NOMO-1 treated with dmso at 0.1 percent for 144 hours (cell line): ENCODE measurements at regions not wholly inside any gene's neighbourhood (a gene's known extent, or its start where the extent isn't known, plus 50 kb on each side); places are given as distances from the start of the nearest gene placed in this dataset.
"Not testable (repeated sequence)": the region's sequence is repeated elsewhere in the genome, so short reads cannot be mapped to it uniquely, and the experiment has no call there.

Experiments
- DNase-seq: peaks from one replicate; lab custom pipeline; 2025; ENCODE audit not compliant: unreplicated experiment; lab: John Stamatoyannopoulos, UW

DNA sequence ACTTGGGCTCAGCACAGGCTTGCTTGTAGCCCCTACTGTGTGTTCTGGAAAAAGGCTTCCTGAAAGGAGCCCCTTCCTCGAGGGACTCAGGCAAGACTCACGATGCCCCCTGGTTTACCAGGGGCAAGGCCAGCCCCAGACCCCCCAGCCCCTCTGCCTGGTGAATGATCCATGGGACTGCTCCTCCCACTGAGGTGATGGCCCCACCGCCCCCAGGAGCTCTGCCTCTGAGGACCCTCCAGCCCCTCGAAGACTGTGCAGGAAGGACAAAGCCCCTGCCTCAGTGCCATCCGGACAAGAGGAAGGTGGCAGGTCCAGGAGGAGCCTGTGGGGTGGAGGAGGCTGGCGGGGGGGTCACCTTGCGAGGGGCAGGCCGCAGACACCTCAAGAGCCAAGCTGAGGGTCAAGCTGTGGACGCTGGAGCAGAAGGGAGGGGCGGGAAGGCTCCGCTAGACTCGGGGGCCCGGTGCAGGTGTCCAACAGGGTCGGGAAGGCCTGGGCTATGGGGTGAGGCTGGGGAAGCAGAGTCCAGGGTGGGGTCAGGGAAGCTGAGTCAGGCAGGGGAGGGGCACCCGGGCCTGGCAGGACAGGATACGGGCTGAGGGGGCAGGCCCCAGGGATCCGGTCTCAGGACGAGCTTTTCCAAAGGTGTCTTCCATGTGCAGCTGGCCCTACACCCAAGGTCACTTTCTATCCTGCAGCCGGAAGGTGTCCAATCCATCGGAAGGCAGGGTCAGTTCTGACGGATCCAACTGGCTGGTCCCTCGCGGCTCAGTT is 64.9 kb upstream of the LRPAP1 start:
- DNase-seq = not testable (repeated sequence)

DNA sequence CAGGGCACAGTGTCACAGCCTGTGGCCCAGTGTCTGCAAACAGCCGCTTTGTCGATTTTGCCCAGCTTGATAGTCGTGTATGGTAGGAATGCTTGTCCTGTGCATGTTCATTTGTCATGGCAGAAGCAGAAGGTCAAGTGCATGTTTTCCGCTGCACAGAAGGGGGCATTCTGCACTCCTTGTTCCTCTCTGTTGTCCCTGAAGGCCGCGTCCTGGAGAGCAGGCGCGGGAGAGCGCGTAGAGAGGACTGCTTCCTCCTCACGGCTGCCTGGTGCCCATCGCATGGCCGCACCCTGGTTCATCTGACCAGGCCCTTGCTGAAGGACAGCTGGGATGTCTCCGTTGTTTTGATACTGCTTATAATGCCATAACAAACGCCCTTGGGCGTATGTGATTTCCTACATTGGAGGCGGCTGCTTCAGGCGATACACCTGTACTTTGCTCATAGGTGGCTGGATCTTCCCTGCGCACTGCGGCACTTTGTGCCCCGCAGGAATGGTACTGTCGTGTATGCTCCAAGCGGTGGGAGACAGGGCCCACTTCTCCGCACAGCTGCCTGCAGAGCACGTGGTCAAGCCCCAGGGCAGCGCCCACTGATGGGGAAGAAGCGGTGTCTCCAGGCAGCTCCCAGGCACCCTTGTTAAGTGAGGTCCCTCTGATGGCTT is 63.5 kb upstream of the LRPAP1 start:
- not testable (repeated sequence) for DNase-seq

DNA sequence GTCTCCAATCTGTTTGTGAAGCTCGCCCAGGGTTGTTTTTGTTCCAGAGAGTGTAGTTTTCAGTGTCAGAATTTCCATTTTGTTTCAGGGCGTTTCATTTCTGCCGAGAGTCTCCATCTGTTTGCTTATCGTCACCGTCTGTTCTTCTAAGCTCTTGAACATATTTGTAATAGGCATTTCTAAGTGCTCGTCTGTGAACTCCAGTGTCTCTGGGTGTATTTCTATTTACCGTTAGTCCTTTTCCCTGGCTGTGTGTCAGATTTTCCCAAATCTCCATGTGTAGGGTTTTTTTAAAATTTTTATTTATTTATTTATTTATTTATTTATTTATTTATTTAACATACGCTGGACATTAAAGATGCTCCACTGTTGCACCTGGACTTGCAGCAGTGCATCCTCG is 62.5 kb upstream of the LRPAP1 start:
- DNase-seq = not testable (repeated sequence)

DNA sequence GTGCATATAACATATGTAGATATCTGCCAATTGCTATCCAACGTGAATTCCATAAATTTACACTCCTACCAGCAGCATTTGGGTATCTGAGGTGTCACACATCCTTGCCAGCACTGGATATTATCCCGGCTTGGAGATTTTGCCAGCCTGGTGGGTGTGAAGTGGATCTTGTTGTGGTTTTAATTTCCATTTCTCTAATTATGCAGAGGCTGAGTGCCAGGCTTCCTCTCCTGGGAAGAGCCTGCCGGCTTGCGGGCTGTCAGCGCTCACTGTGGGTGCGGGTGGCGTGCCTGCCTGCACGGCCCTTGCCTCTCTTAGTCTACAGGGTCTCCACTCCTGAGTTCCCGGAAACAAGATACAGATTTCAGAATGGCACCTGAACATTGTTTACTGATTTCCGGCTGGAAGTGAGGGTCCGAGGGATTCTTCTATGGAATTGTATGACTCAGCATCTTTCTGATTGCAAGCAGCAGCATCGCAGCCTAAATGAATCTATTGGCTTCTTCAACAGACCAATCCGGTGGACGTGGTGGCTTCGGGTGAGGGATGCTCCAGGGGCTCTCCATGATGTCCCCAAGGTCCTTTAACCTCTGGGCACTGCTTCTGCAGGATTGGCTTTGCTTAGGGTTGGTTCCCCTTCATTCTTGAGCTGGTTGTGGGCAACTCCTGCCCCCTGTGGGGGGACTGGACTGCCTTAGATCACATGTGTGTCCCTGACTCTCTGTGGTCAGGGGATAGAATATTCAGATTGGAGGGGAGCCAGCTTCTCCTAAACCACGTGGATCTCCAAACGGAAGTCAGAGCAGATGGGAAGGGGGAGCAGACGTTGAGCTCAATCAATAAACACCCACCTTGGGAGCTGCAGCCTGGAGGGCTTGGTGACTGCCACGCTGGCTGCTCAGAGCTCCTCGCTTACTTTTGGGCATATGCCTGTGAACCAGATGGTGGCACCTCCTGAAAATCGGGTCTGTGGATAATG is 58.0 kb upstream of the LRPAP1 start:
- DNase-seq = not testable (repeated sequence)

DNA sequence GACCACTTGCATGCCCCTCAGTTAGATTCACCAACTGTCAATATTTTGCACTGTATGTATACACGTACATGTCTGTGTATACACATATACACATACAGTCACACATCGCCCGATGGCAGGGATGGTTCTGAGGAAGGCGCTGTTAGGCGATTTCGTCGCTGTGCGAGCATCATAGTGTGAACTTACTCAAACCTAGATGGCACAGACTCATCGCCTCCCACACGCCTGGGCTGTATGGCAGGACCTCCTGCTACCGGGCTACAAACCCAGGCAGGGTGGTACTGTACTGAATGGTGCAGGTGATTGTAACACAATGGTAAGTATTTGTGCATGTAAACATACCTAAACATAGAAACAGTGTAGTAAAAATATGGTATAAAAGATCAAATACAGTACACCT is 57.2 kb upstream of the LRPAP1 start:
- not testable (repeated sequence) for DNase-seq

DNA sequence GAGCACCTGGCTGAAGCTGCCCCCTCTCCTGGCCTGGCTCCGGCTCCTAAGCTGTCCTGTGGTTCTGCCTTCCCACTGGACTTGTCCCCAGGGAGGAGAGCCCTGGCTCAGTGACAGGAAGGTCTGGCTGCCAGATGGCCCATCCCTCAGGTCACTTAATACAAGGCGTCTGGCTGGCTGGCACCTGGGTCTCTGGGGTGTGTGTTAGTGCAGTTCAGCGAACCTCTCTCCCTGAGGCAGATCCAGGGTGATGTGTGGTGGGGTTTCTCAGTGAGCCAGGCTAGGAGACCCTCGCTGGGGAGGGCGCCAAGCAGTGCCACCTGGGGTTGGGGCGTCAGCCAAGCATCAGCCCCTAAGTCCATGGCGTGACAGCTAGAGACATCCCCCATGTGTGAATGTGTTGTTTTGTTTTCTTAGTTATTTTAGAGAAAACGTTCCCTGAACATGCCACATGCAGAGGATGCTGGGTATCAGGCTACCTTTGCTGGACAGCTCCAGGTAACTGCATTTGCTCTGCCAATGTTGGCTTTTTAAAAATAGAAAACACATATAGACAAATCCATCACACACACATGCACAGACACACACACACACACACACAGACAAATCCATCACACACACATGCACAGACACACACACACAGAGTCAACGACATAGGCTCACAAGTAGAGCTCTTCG is 56.4 kb upstream of the LRPAP1 start:
- DNase-seq = not testable (repeated sequence)

DNA sequence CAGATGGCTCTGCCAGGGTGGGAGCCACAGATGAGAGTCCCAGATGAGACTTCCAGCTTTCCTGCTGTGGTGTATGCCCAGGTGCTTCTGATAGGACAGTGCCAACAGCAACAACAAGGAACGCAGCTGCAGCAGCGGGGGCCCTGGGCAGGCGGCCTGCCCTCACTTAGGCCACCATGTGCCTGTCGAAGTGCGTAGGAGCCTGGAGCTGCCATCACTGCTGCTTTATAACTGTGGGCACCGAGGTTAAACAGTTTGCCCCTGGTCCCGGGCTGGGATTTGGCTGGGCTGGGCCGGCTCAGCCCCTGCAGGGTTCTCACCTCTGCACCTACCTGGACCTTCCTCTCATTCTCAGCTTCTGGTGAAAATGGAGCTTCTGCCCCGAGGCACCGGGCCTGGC is 54.4 kb upstream of the LRPAP1 start:
- DNase-seq = not testable (repeated sequence)

DNA sequence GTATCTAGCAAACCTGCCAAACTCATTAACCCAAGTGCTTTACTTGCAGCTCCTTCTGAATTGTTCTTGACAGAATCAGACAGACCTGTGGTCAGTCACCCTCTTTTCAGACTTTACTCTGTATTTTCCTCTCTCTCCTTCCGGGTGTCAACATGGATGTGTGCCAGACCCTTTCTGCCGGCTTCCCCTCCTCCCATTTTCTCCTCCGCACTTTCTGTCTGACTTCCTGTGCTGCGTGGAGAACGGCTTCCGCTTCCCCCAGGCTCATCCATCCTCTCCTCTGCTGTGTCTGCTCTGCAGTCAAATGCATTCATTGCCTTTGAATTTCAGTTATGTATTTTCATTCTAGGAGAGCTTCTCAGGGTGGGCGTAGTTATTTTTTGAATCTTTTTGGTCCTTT is 53.3 kb upstream of the LRPAP1 start:
- DNase-seq = not testable (repeated sequence)

DNA sequence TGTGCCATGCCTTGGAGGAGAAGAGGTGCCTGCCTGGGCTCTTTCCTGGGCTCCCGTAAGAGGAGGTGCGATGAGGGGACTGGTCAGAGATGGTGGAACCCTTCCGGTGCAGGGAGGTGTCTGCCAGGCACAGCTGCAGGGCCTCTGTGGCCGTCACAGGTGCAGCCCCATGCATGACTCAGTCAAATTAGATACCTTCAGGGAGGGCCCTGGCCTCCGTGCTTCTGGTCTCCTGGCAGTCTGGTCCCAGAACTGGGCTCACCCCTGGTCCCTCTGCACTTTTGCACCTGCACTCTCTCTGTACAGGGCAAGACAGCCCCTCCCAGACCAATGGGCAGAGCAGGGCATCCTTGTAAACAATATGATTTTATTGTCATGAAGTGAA is 49.9 kb upstream of the LRPAP1 start:
- no peak for DNase-seq
